ENCODE measurements at regions not wholly inside any gene's neighbourhood (a gene's known extent, or its start where the extent isn't known, plus 50 kb on each side); places are given as distances from the start of the nearest gene placed in this dataset.
"Not testable (repeated sequence)": the region's sequence is repeated elsewhere in the genome, so short reads cannot be mapped to it uniquely, and the experiment has no call there.

GRCh38 chr20:6295867-6296256 lies 173.0 kb upstream of the FERMT1 start:
- Mint-ChIP-seq H3K4me1 (ENCODE audit: low read depth) (no peaks in the 10 kb centered on the region), H3K27ac (peak overlapping the region; percentile 49), H3K4me3 (no peak overlapping the region), H3K27me3 (ENCODE audit: insufficient read depth) (no peaks in the 10 kb centered on the region), H3K36me3 (ENCODE audit: low read depth) (no peaks in the 10 kb centered on the region), H3K9me3 (no peaks in the 10 kb centered on the region)
- no peak for DNase-seq (ENCODE audit: low spot score)
- intact Hi-C loops (cut with micrococcal nuclease), result no loop called here

GRCh38 chr20:6295127-6295866 lies 172.5 kb upstream of the FERMT1 start:
- no peaks in the 10 kb centered on the region for H3K4me1 Mint-ChIP-seq (ENCODE audit: low read depth)
- no peak overlapping the region for H3K4me3 Mint-ChIP-seq
- H3K9me3 Mint-ChIP-seq, result no peaks in the 10 kb centered on the region
- H3K36me3 Mint-ChIP-seq (ENCODE audit: low read depth), result no peaks in the 10 kb centered on the region
- H3K27ac Mint-ChIP-seq, result peak overlapping the region; percentile 49
- H3K27me3 Mint-ChIP-seq (ENCODE audit: insufficient read depth), result no peaks in the 10 kb centered on the region
- no peak for DNase-seq (ENCODE audit: low spot score)
- intact Hi-C loops (cut with micrococcal nuclease), result no loop called here

GRCh38 chr20:6287471-6287870 lies 164.6 kb upstream of the FERMT1 start:
- no peak overlapping the region for H3K4me3 Mint-ChIP-seq
- no peaks in the 10 kb centered on the region for H3K4me1 Mint-ChIP-seq (ENCODE audit: low read depth)
- peaks cover 4% of the 10 kb centered on the region for H3K9me3 Mint-ChIP-seq
- intact Hi-C loops (cut with micrococcal nuclease), result no loop called here
- no peak overlapping the region for H3K27ac Mint-ChIP-seq
- DNase-seq (ENCODE audit: low spot score), result no peak
- H3K36me3 Mint-ChIP-seq (ENCODE audit: low read depth), result no peaks in the 10 kb centered on the region
- no peaks in the 10 kb centered on the region for H3K27me3 Mint-ChIP-seq (ENCODE audit: insufficient read depth)

GRCh38 chr20:6282642-6283041 lies 159.8 kb upstream of the FERMT1 start:
- Mint-ChIP-seq H3K4me1 (ENCODE audit: low read depth) (no peaks in the 10 kb centered on the region), H3K36me3 (ENCODE audit: low read depth) (no peaks in the 10 kb centered on the region), H3K27ac (no peak overlapping the region), H3K4me3 (no peak overlapping the region), H3K27me3 (ENCODE audit: insufficient read depth) (no peaks in the 10 kb centered on the region), H3K9me3 (peaks cover 4% of the 10 kb centered on the region)
- DNase-seq (ENCODE audit: low spot score), result no peak
- intact Hi-C loops (cut with micrococcal nuclease), result no loop called here

- Mint-ChIP-seq H3K4me3 (no peak overlapping the region), H3K9me3 (peaks cover 3% of the 10 kb centered on the region), H3K36me3 (ENCODE audit: low read depth) (no peaks in the 10 kb centered on the region), H3K27ac (no peak overlapping the region), H3K4me1 (ENCODE audit: low read depth) (no peaks in the 10 kb centered on the region), H3K27me3 (ENCODE audit: insufficient read depth) (no peaks in the 10 kb centered on the region)
- intact Hi-C loops (cut with micrococcal nuclease), result no loop called here
- DNase-seq (ENCODE audit: low spot score), result no peak
These were observed 154.9 kb upstream of the FERMT1 start for GRCh38 chr20:6277661-6278240.

GRCh38 chr20:6270404-6270803 lies 147.6 kb upstream of the FERMT1 start:
- H3K4me3 Mint-ChIP-seq; DNase-seq (ENCODE audit: low spot score); H3K36me3 Mint-ChIP-seq (ENCODE audit: low read depth); H3K9me3 Mint-ChIP-seq; H3K27ac Mint-ChIP-seq; H3K4me1 Mint-ChIP-seq (ENCODE audit: low read depth); intact Hi-C loops (cut with micrococcal nuclease); H3K27me3 Mint-ChIP-seq (ENCODE audit: insufficient read depth): not testable (repeated sequence)

- Mint-ChIP-seq H3K9me3 (no peaks in the 10 kb centered on the region), H3K36me3 (ENCODE audit: low read depth) (no peaks in the 10 kb centered on the region), H3K27ac (no peak overlapping the region), H3K27me3 (ENCODE audit: insufficient read depth) (peaks cover 6% of the 10 kb centered on the region), H3K4me1 (ENCODE audit: low read depth) (peaks cover 6% of the 10 kb centered on the region), H3K4me3 (no peak overlapping the region)
- intact Hi-C loops (cut with micrococcal nuclease), result no loop called here
- no peak for DNase-seq (ENCODE audit: low spot score)
These were observed 146.5 kb upstream of the FERMT1 start for GRCh38 chr20:6269168-6269873.

GRCh38 chr20:6265204-6265904 lies 142.5 kb upstream of the FERMT1 start:
- Mint-ChIP-seq H3K27ac (no peak overlapping the region), H3K27me3 (ENCODE audit: insufficient read depth) (no peaks in the 10 kb centered on the region), H3K9me3 (no peaks in the 10 kb centered on the region), H3K4me1 (ENCODE audit: low read depth) (peaks cover 6% of the 10 kb centered on the region), H3K36me3 (ENCODE audit: low read depth) (no peaks in the 10 kb centered on the region), H3K4me3 (no peak overlapping the region)
- intact Hi-C loops (cut with micrococcal nuclease), result no loop called here
- DNase-seq (ENCODE audit: low spot score), result no peak

- Mint-ChIP-seq H3K27ac (no peak overlapping the region), H3K4me3 (no peak overlapping the region), H3K36me3 (ENCODE audit: low read depth) (no peaks in the 10 kb centered on the region), H3K9me3 (no peaks in the 10 kb centered on the region), H3K4me1 (ENCODE audit: low read depth) (no peaks in the 10 kb centered on the region), H3K27me3 (ENCODE audit: insufficient read depth) (no peaks in the 10 kb centered on the region)
- intact Hi-C loops (cut with micrococcal nuclease), result no loop called here
- no peak for DNase-seq (ENCODE audit: low spot score)
These were observed 130.6 kb upstream of the FERMT1 start for GRCh38 chr20:6253396-6253795.

- Mint-ChIP-seq H3K27ac (no peak overlapping the region), H3K4me3 (no peak overlapping the region), H3K36me3 (ENCODE audit: low read depth) (no peaks in the 10 kb centered on the region), H3K27me3 (ENCODE audit: insufficient read depth) (no peaks in the 10 kb centered on the region), H3K9me3 (no peaks in the 10 kb centered on the region), H3K4me1 (ENCODE audit: low read depth) (no peaks in the 10 kb centered on the region)
- DNase-seq (ENCODE audit: low spot score), result no peak
- intact Hi-C loops (cut with micrococcal nuclease), result no loop called here
These were observed 122.6 kb upstream of the FERMT1 start for GRCh38 chr20:6245436-6245835.

- no peaks in the 10 kb centered on the region for H3K4me1 Mint-ChIP-seq (ENCODE audit: low read depth)
- no peak overlapping the region for H3K27ac Mint-ChIP-seq
- H3K27me3 Mint-ChIP-seq (ENCODE audit: insufficient read depth), result peaks cover 2% of the 10 kb centered on the region
- no peak overlapping the region for H3K4me3 Mint-ChIP-seq
- no peak for DNase-seq (ENCODE audit: low spot score)
- intact Hi-C loops (cut with micrococcal nuclease), result no loop called here
- H3K36me3 Mint-ChIP-seq (ENCODE audit: low read depth), result no peaks in the 10 kb centered on the region
- H3K9me3 Mint-ChIP-seq, result no peaks in the 10 kb centered on the region
These were observed 118.8 kb upstream of the FERMT1 start for GRCh38 chr20:6241591-6241990.

GRCh38 chr20:6240059-6240458 lies 117.2 kb upstream of the FERMT1 start:
- Mint-ChIP-seq H3K36me3 (ENCODE audit: low read depth) (no peaks in the 10 kb centered on the region), H3K9me3 (no peaks in the 10 kb centered on the region), H3K27ac (no peak overlapping the region), H3K4me1 (ENCODE audit: low read depth) (no peaks in the 10 kb centered on the region), H3K4me3 (no peak overlapping the region), H3K27me3 (ENCODE audit: insufficient read depth) (peaks cover 2% of the 10 kb centered on the region)
- intact Hi-C loops (cut with micrococcal nuclease), result no loop called here
- no peak for DNase-seq (ENCODE audit: low spot score)

GRCh38 chr20:6238421-6238820 lies 115.6 kb upstream of the FERMT1 start:
- Mint-ChIP-seq H3K27ac (no peak overlapping the region), H3K4me1 (ENCODE audit: low read depth) (no peaks in the 10 kb centered on the region), H3K27me3 (ENCODE audit: insufficient read depth) (peaks cover 2% of the 10 kb centered on the region), H3K9me3 (no peaks in the 10 kb centered on the region), H3K36me3 (ENCODE audit: low read depth) (no peaks in the 10 kb centered on the region), H3K4me3 (no peak overlapping the region)
- DNase-seq (ENCODE audit: low spot score), result no peak
- intact Hi-C loops (cut with micrococcal nuclease), result no loop called here

Data from activated T-helper 1 cell treated with anti-CD3 and anti-CD28 coated beads, Interleukin-12 subunit alpha, Interleukin-12 subunit beta, Interleukin-2, Interleukin-4 antibody, amounts not matched to agents 30 ng/mL and 10 ng/mL and 1 ng/mL, durations not matched to agents 14 hours and 24 hours and 36 hours (primary cell).